Cardiac muscle cell (in vitro differentiated cells and primary cell): ENCODE measurements at regions not wholly inside any gene's neighbourhood (a gene's known extent, or its start where the extent isn't known, plus 50 kb on each side); places are given as distances from the start of the nearest gene placed in this dataset.

ENCODE experiments used
- DNase-seq, 2 donors: peaks; one replicate each; pipeline versions ENCODE4 v3.0.0 to v3.0.0-alpha.2; 2010 to 2017; ENCODE audit warnings: low read depth in 1 of 2, low spot score in 1 of 2
- H3K27ac ChIP-seq: fragments of 200-600 bp; sonication (generic); 2 replicates; pipeline ENCODE4 v1.5.1; 2016
- H3K27me3 ChIP-seq: fragments of 200-600 bp; sonication (generic); 2 replicates; pipeline ENCODE4 v1.6.0; 2016; ENCODE audit warnings: control low read depth
- H3K36me3 ChIP-seq: fragments of 200-600 bp; sonication (generic); 2 replicates; pipeline ENCODE4 v1.5.1; 2016; ENCODE audit warnings: control low read depth
- H3K4me1 ChIP-seq: fragments of 200-600 bp; sonication (generic); 2 replicates; pipeline ENCODE4 v1.8.1; 2017; ENCODE audit warnings: low read depth, mild to moderate bottlenecking, mixed run types
- H3K4me3 ChIP-seq: fragments of 200-600 bp; sonication (generic); 2 replicates; pipeline ENCODE4 v1.5.1; 2016; ENCODE audit warnings: mild to moderate bottlenecking
- H3K9me3 ChIP-seq: fragments of 200-600 bp; sonication (generic); 2 replicates; pipeline ENCODE4 v1.5.1; 2017; ENCODE audit warnings: low read depth, mild to moderate bottlenecking, control low read depth
- CTCF ChIP-seq: IDR thresholded peaks from 2 replicates; pipeline ENCODE4 v1.5.1; 2012; ENCODE audit warnings: low read depth, mild to moderate bottlenecking, low read length

GRCh38 chr13:77415253-77416071, 88.6 kb upstream of the MYCBP2 start:
- no peak overlapping the region for H3K27ac ChIP-seq
- no peak for TF ChIP-seq CTCF
- no peak for DNase-seq
- H3K4me1 ChIP-seq = no peaks in the 10 kb centered on the region
- H3K4me3 ChIP-seq = no peak overlapping the region
- no peaks in the 10 kb centered on the region for H3K27me3 ChIP-seq
- H3K9me3 ChIP-seq = no peaks in the 10 kb centered on the region
- no peaks in the 10 kb centered on the region for H3K36me3 ChIP-seq

GRCh38 chr13:77412860-77413259, 86.0 kb upstream of the MYCBP2 start:
- TF ChIP-seq CTCF = no peak
- H3K9me3 ChIP-seq = no peaks in the 10 kb centered on the region
- no peak for DNase-seq
- no peak overlapping the region for H3K4me3 ChIP-seq
- H3K27ac ChIP-seq = no peak overlapping the region
- no peaks in the 10 kb centered on the region for H3K4me1 ChIP-seq
- no peaks in the 10 kb centered on the region for H3K27me3 ChIP-seq
- no peaks in the 10 kb centered on the region for H3K36me3 ChIP-seq

GRCh38 chr13:77412116-77412635, 85.3 kb upstream of the MYCBP2 start:
- no peak for DNase-seq
- TF ChIP-seq CTCF = no peak
- Histone ChIP-seq H3K36me3 (no peaks in the 10 kb centered on the region), H3K27me3 (no peaks in the 10 kb centered on the region), H3K9me3 (no peaks in the 10 kb centered on the region), H3K4me3 (no peak overlapping the region), H3K4me1 (no peaks in the 10 kb centered on the region), H3K27ac (no peak overlapping the region)

DNA sequence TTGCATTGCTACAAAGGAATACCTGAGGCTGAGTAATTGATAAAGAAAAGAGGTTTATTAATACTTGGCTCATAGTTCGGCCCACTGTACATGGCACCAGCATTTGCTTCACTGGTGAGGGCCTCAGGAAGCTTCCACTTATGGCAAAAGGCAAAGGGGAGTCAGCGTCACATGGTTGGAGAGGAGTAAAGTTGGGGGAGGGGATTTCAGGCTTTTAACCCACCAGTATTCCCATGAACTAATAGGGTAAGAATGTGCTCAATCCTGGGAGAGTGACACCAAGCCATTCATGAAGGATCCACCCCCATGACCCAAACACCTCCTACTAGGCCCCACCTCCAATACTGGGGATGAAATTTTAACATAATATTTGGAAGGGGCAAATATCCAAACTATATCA, 82.5 kb upstream of the MYCBP2 start:
- Histone ChIP-seq H3K4me3 (no peak overlapping the region), H3K9me3 (no peaks in the 10 kb centered on the region), H3K27me3 (no peaks in the 10 kb centered on the region), H3K27ac (no peak overlapping the region), H3K4me1 (no peaks in the 10 kb centered on the region), H3K36me3 (no peaks in the 10 kb centered on the region)
- DNase-seq = no peak
- no peak for TF ChIP-seq CTCF

DNA sequence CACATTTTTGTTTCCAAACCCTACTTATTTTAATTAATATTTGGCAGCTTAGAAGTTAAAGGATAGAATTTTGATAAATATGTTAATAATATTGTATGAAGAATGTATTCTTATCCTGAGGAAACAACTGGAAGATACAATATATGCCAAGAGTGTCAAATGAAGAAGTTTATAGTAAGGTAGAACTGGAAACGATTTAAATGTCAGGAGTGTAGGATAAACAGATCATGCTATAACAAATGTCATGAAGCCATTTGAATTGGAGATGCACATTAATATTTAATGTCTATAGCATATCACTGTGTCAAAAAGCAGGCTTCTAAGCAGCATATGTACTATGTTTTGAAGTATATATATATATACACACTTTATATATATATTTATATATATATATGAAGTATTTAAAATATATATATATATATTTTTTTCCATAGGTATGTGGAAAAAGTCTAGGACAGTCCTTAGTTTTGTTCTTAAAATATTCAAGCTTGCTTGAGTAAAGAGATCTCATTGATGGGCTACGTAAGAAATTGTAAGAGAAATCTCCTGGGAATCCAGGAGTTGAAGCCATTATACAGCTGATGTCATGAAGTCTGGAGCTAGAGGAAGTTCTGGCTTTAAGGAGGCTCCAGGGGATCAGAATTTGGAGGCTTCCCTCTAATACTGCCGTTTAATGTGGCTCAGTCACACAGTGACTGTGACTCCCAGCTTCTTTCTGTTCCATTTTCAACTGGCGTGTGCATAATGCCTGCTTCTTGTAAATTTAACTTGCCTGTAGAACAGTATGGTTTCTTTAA, 79.9 kb upstream of the MYCBP2 start:
- no peaks in the 10 kb centered on the region for H3K36me3 ChIP-seq
- H3K9me3 ChIP-seq = no peaks in the 10 kb centered on the region
- H3K4me1 ChIP-seq = no peaks in the 10 kb centered on the region
- TF ChIP-seq CTCF = no peak
- no peak overlapping the region for H3K4me3 ChIP-seq
- DNase-seq = no peak
- H3K27me3 ChIP-seq = no peaks in the 10 kb centered on the region
- H3K27ac ChIP-seq = no peak overlapping the region
